ENCODE measurements at regions not wholly inside any gene's neighbourhood (a gene's known extent, or its start where the extent isn't known, plus 50 kb on each side); places are given as distances from the start of the nearest gene placed in this dataset.
A peak's percentile ranks its signal among the peaks of the same experiment; 100 is the strongest.
"Not testable (repeated sequence)": the region's sequence is repeated elsewhere in the genome, so short reads cannot be mapped to it uniquely, and the experiment has no call there.

GRCh38 chr9:129428864-129429577 is 191.9 kb downstream of the C9orf50 start:
- peaks cover 0 to 22% (median 14%) of the 10 kb centered on the region in 6 donors for H3K4me1 ChIP-seq
- H3K36me3 ChIP-seq, result no peaks in the 10 kb centered on the region
- no peaks in the 10 kb centered on the region for H3K9me3 ChIP-seq
- DNase-seq, result no peak
- intact Hi-C loops (cut with DNase I; ENCODE audit: low total_unique reads), result no loop called here
- H3K4me3 ChIP-seq, result no peak overlapping the region
- WGBS, 5 donors, result 70 to 83% (median 76%) methylated on average over 8 to 9 of the region's 9 CpGs
- no peaks in the 10 kb centered on the region for H3K27me3 ChIP-seq (replicated peaks in 1 of 7)
- TF ChIP-seq POLR2A (IDR thresholded peaks at IDR 0.05), result no peak
- TF ChIP-seq POLR2AphosphoS5 (IDR thresholded peaks at IDR 0.05), result no peak
- TF ChIP-seq, protein P1, sequence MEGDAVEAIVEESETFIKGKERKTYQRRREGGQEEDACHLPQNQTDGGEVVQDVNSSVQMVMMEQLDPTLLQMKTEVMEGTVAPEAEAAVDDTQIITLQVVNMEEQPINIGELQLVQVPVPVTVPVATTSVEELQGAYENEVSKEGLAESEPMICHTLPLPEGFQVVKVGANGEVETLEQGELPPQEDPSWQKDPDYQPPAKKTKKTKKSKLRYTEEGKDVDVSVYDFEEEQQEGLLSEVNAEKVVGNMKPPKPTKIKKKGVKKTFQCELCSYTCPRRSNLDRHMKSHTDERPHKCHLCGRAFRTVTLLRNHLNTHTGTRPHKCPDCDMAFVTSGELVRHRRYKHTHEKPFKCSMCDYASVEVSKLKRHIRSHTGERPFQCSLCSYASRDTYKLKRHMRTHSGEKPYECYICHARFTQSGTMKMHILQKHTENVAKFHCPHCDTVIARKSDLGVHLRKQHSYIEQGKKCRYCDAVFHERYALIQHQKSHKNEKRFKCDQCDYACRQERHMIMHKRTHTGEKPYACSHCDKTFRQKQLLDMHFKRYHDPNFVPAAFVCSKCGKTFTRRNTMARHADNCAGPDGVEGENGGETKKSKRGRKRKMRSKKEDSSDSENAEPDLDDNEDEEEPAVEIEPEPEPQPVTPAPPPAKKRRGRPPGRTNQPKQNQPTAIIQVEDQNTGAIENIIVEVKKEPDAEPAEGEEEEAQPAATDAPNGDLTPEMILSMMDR (IDR thresholded peaks at IDR 0.05 in 8 of 11, conservative IDR thresholded peaks at IDR 0.05 in 3 of 11), result no peak
- H3K27ac ChIP-seq, result no peak overlapping the region

DNA sequence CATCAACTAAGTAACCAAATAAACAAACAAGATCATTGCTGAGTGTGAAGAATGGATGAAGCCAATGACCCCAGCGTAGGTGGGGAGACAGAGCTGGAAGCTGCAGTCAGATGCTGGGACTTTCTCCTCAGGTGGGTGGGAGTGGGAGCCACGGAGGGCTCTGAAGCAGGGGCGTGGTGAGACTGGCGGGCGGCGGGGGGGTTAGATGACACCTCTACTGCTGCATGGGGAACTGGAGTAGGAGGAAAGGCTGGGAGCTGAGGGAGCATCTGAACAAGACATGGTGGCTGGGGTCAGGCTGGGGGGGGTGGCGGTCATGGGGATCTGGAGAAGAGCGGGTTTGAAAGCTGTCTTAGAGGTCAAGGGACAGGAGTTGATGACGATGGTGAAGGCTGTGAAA is 193.8 kb downstream of the C9orf50 start:
- DNase-seq, result no peak
- H3K27me3 ChIP-seq (replicated peaks in 1 of 7), result no peaks in the 10 kb centered on the region
- no peaks in the 10 kb centered on the region for H3K9me3 ChIP-seq
- intact Hi-C loops (cut with DNase I; ENCODE audit: low total_unique reads), result no loop called here
- TF ChIP-seq, protein P1 (IDR thresholded peaks at IDR 0.05 in 8 of 11, conservative IDR thresholded peaks at IDR 0.05 in 3 of 11), result no peak
- TF ChIP-seq POLR2AphosphoS5 (IDR thresholded peaks at IDR 0.05) (no peak), POLR2A (IDR thresholded peaks at IDR 0.05) (no peak)
- H3K4me3 ChIP-seq, result no peak overlapping the region
- WGBS, 5 donors, result 74 to 86% (median 79%) methylated on average over 9 of the region's 9 CpGs
- H3K27ac ChIP-seq, result no peak overlapping the region
- H3K4me1 ChIP-seq, result peaks cover 6 to 32% (median 24%) of the 10 kb centered on the region in 6 donors
- no peaks in the 10 kb centered on the region for H3K36me3 ChIP-seq

- DNase-seq; H3K9me3 ChIP-seq; H3K36me3 ChIP-seq; H3K27me3 ChIP-seq (replicated peaks in 1 of 7); intact Hi-C loops (cut with DNase I; ENCODE audit: low total_unique reads); H3K4me3 ChIP-seq: not testable (repeated sequence)
- H3K27ac ChIP-seq, result peak overlapping the region in 6 of 8 donors; percentile 61 to 80 (median 70)
- peaks cover 6 to 31% (median 20%) of the 10 kb centered on the region in 6 donors for H3K4me1 ChIP-seq
- 80 to 92% (median 87%) methylated on average over 8 of the region's 8 CpGs for WGBS, 5 donors
Measured at GRCh38 chr9:129423755-129424154, 197.1 kb downstream of the C9orf50 start.

GRCh38 chr9:129423216-129423615 is 197.7 kb downstream of the C9orf50 start:
- peaks cover 6 to 27% (median 18%) of the 10 kb centered on the region in 6 donors for H3K4me1 ChIP-seq
- no peak overlapping the region for H3K4me3 ChIP-seq
- no peaks in the 10 kb centered on the region for H3K36me3 ChIP-seq
- H3K27ac ChIP-seq, result peak overlapping the region in 7 of 8 donors; percentile 13 to 80 (median 64)
- intact Hi-C loops (cut with DNase I; ENCODE audit: low total_unique reads), result no loop called here
- WGBS, 5 donors, result 46 to 66% (median 50%) methylated on average over 6 of the region's 6 CpGs
- no peaks in the 10 kb centered on the region for H3K9me3 ChIP-seq
- no peak for DNase-seq
- H3K27me3 ChIP-seq (replicated peaks in 1 of 7), result no peaks in the 10 kb centered on the region
- TF ChIP-seq POLR2A (IDR thresholded peaks at IDR 0.05) (no peak), POLR2AphosphoS5 (IDR thresholded peaks at IDR 0.05) (no peak)
- TF ChIP-seq, protein P1 (IDR thresholded peaks at IDR 0.05 in 8 of 11, conservative IDR thresholded peaks at IDR 0.05 in 3 of 11), result no peak
